Skeletal muscle satellite cell (primary cell): ENCODE measurements at regions not wholly inside any gene's neighbourhood (a gene's known extent, or its start where the extent isn't known, plus 50 kb on each side); places are given as distances from the start of the nearest gene placed in this dataset. TPM values are rescaled to one million over a fixed set of nuclear protein-coding genes. Genes with fewer than 3 reads are reported as not detected.

Experiments used
- small RNA-seq: library from RNA; depleted of rRNA; stranded (forward); fragments of <200 nt; gene quantifications from one replicate; pipeline ENCODE3, GENCODE V24; 2012

Small RNA genes lying in the stretch of these regions (small RNA-seq; reads per million reads assigned to genes)
- not detected for gene AC123904.2
